Astrocyte (in vitro differentiated cells and primary cell): ENCODE measurements at regions not wholly inside any gene's neighbourhood (a gene's known extent, or its start where the extent isn't known, plus 50 kb on each side); places are given as distances from the start of the nearest gene placed in this dataset.

Experiments used
- CTCF ChIP-seq: IDR thresholded peaks from 2 replicates; pipeline ENCODE4 v1.5.1; 2011; ENCODE audit warnings: low read depth, mild to moderate bottlenecking, inconsistent platforms, low read length, moderate library complexity; ENCODE audit not compliant: insufficient read depth
- EZH2 ChIP-seq: IDR thresholded peaks from 2 replicates; pipeline ENCODE4 v1.6.1; 2012; ENCODE audit warnings: mild to moderate bottlenecking, low read length, inconsistent platforms; ENCODE audit not compliant: insufficient read depth

- TF ChIP-seq CTCF (no peak), EZH2 (no peak)
These were observed 208.4 kb upstream of the ZNF521 start for GRCh38 chr18:25560369-25560768.
